ENCODE measurements at regions not wholly inside any gene's neighbourhood (a gene's known extent, or its start where the extent isn't known, plus 50 kb on each side); places are given as distances from the start of the nearest gene placed in this dataset.
"Not testable (repeated sequence)": the region's sequence is repeated elsewhere in the genome, so short reads cannot be mapped to it uniquely, and the experiment has no call there.

- Histone ChIP-seq H3K36me3 (ENCODE audit: insufficient read depth, low read length) (no peaks in the 10 kb centered on the region), H3K27me3 (ENCODE audit: insufficient read depth, low read length) (no peaks in the 10 kb centered on the region), H3K9me2 (ENCODE audit: low read depth, low read length) (no peaks in the 10 kb centered on the region), H2AFZ (ENCODE audit: low read length) (no peak overlapping the region), H3K79me2 (ENCODE audit: insufficient read depth, low read length) (no peaks in the 10 kb centered on the region), H3K4me1 (ENCODE audit: insufficient read depth, low read length, severe bottlenecking) (no peaks in the 10 kb centered on the region), H3K4me2 (ENCODE audit: low read length) (no peak overlapping the region), H3K27ac (ENCODE audit: low read depth, low read length, poor library complexity, severe bottlenecking) (no peak overlapping the region), H3F3A (ENCODE audit: insufficient read depth, low read length) (no peaks in the 10 kb centered on the region), H3K4me3 (ENCODE audit: low read depth, low read length, poor library complexity, severe bottlenecking) (no peak overlapping the region), H3K9ac (ENCODE audit: low read length) (no peak overlapping the region), H4K20me1 (ENCODE audit: insufficient read depth, low read length) (no peaks in the 10 kb centered on the region), H3K9me3 (ENCODE audit: low read length) (0 out of 2 replicates have a peak, but pooled peaks cover 4% of the 10 kb centered on the region)
- no peak for TF ChIP-seq EZH2 (IDR thresholded peaks at IDR 0.05; ENCODE audit: borderline replicate concordance, low read length)
- TF ChIP-seq CTCF (IDR thresholded peaks at IDR 0.05; ENCODE audit: low read length) = no peak
Measured at GRCh38 chr6:12640438-12640837, 76.1 kb upstream of the PHACTR1 start.

GRCh38 chr6:12641785-12642184 is 74.8 kb upstream of the PHACTR1 start:
- H3K27me3 ChIP-seq (ENCODE audit: insufficient read depth, low read length); H3K9ac ChIP-seq (ENCODE audit: low read length); H4K20me1 ChIP-seq (ENCODE audit: insufficient read depth, low read length); H3K27ac ChIP-seq (ENCODE audit: low read depth, low read length, poor library complexity, severe bottlenecking); H3K79me2 ChIP-seq (ENCODE audit: insufficient read depth, low read length); H3K4me1 ChIP-seq (ENCODE audit: insufficient read depth, low read length, severe bottlenecking); H3F3A ChIP-seq (ENCODE audit: insufficient read depth, low read length); H3K9me2 ChIP-seq (ENCODE audit: low read depth, low read length); H3K36me3 ChIP-seq (ENCODE audit: insufficient read depth, low read length); H3K4me3 ChIP-seq (ENCODE audit: low read depth, low read length, poor library complexity, severe bottlenecking); H3K9me3 ChIP-seq (ENCODE audit: low read length); H3K4me2 ChIP-seq (ENCODE audit: low read length); H2AFZ ChIP-seq (ENCODE audit: low read length): not testable (repeated sequence)

- TF ChIP-seq CTCF (IDR thresholded peaks at IDR 0.05; ENCODE audit: low read length) = no peak
- no peak for TF ChIP-seq EZH2 (IDR thresholded peaks at IDR 0.05; ENCODE audit: borderline replicate concordance, low read length)
- H3K36me3 ChIP-seq (ENCODE audit: insufficient read depth, low read length) = no peaks in the 10 kb centered on the region
- no peaks in the 10 kb centered on the region for H4K20me1 ChIP-seq (ENCODE audit: insufficient read depth, low read length)
- H3K4me2 ChIP-seq (ENCODE audit: low read length) = no peak overlapping the region
- no peaks in the 10 kb centered on the region for H3K9me2 ChIP-seq (ENCODE audit: low read depth, low read length)
- H3K4me1 ChIP-seq (ENCODE audit: insufficient read depth, low read length, severe bottlenecking) = no peaks in the 10 kb centered on the region
- H3K27me3 ChIP-seq (ENCODE audit: insufficient read depth, low read length) = no peaks in the 10 kb centered on the region
- no peaks in the 10 kb centered on the region for H3F3A ChIP-seq (ENCODE audit: insufficient read depth, low read length)
- H3K9ac ChIP-seq (ENCODE audit: low read length) = no peak overlapping the region
- H3K9me3 ChIP-seq (ENCODE audit: low read length) = no peaks in the 10 kb centered on the region
- H3K79me2 ChIP-seq (ENCODE audit: insufficient read depth, low read length) = no peaks in the 10 kb centered on the region
- no peak overlapping the region for H3K27ac ChIP-seq (ENCODE audit: low read depth, low read length, poor library complexity, severe bottlenecking)
- no peak overlapping the region for H2AFZ ChIP-seq (ENCODE audit: low read length)
- no peak overlapping the region for H3K4me3 ChIP-seq (ENCODE audit: low read depth, low read length, poor library complexity, severe bottlenecking)
Measured at GRCh38 chr6:12645941-12646340, 70.6 kb upstream of the PHACTR1 start.

- no peak overlapping the region for H3K4me2 ChIP-seq (ENCODE audit: low read length)
- no peaks in the 10 kb centered on the region for H4K20me1 ChIP-seq (ENCODE audit: insufficient read depth, low read length)
- no peaks in the 10 kb centered on the region for H3K9me2 ChIP-seq (ENCODE audit: low read depth, low read length)
- H3K4me3 ChIP-seq (ENCODE audit: low read depth, low read length, poor library complexity, severe bottlenecking) = no peak overlapping the region
- H3K27ac ChIP-seq (ENCODE audit: low read depth, low read length, poor library complexity, severe bottlenecking) = no peak overlapping the region
- no peaks in the 10 kb centered on the region for H3F3A ChIP-seq (ENCODE audit: insufficient read depth, low read length)
- no peak overlapping the region for H3K9ac ChIP-seq (ENCODE audit: low read length)
- H3K27me3 ChIP-seq (ENCODE audit: insufficient read depth, low read length) = no peaks in the 10 kb centered on the region
- H3K79me2 ChIP-seq (ENCODE audit: insufficient read depth, low read length) = no peaks in the 10 kb centered on the region
- no peaks in the 10 kb centered on the region for H3K36me3 ChIP-seq (ENCODE audit: insufficient read depth, low read length)
- TF ChIP-seq CTCF (IDR thresholded peaks at IDR 0.05; ENCODE audit: low read length) (no peak), EZH2 (IDR thresholded peaks at IDR 0.05; ENCODE audit: borderline replicate concordance, low read length) (no peak)
- H3K4me1 ChIP-seq (ENCODE audit: insufficient read depth, low read length, severe bottlenecking) = no peaks in the 10 kb centered on the region
- no peak overlapping the region for H2AFZ ChIP-seq (ENCODE audit: low read length)
- H3K9me3 ChIP-seq (ENCODE audit: low read length) = no peaks in the 10 kb centered on the region
Measured at GRCh38 chr6:12648171-12648570, 68.4 kb upstream of the PHACTR1 start.
